GM23248 (cell line): ENCODE measurements at regions not wholly inside any gene's neighbourhood (a gene's known extent, or its start where the extent isn't known, plus 50 kb on each side); places are given as distances from the start of the nearest gene placed in this dataset.

Experiments
- EZH2 ChIP-seq: fragments of 200-600 bp; sonication (generic); IDR thresholded peaks from 2 replicates; pipeline ENCODE4 v1.6.1; 2018; ENCODE audit warnings: antibody characterized with exemption, mild to moderate bottlenecking; ENCODE audit not compliant: insufficient read depth, poor library complexity, severe bottlenecking
- EZH2phosphoT487 ChIP-seq: fragments of 200-600 bp; sonication (generic); IDR thresholded peaks from 2 replicates; pipeline ENCODE4 v1.6.1; 2018; ENCODE audit warnings: antibody characterized with exemption, moderate library complexity, mild to moderate bottlenecking, low read depth; ENCODE audit not compliant: insufficient read depth

DNA sequence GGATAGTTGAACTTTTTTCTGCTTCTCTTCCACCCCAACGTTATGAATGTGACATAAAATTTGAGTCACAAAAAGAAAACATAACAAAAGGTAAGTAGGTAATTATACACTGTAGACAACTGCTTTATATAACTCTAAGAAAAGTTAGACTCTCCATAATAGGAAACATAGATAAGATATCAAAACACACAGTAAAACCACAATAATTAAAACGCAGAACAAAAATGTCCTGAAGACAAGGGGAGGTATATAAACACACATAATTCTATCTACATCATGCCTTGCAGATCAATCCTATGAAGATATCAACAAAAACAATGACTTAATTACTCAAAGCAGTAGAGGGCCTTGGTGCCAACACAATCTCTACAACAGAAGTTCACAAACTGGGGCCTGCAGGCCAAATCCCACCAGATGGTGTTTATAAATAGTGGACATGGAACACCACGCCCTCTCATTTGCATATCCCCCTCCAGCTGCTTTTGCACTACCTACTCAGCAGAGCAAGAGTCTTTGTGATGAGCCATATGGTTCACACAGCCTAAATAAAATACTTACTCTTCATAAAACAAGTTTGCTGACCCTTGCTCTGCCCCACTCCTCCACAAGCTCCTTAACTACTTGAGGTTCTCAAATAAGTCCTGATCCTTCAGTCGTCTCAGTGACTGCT, 254.7 kb downstream of the KLF12 start:
- TF ChIP-seq EZH2 (no peak), EZH2phosphoT487 (no peak)
